Transverse colon (tissue), 4 donors: ENCODE measurements at regions not wholly inside any gene's neighbourhood (a gene's known extent, or its start where the extent isn't known, plus 50 kb on each side); places are given as distances from the start of the nearest gene placed in this dataset.

Source experiments
- POLR2A ChIP-seq: fragments of 450-650 bp; IDR thresholded peaks from one replicate; pipeline ENCODE4 v1.6.1; 2016; ENCODE audit warnings: antibody characterized with exemption, mild to moderate bottlenecking, moderate library complexity
- POLR2AphosphoS5 ChIP-seq, 3 donors: sonication (generic); formaldehyde crosslinking; IDR thresholded peaks; one replicate each; pipeline ENCODE4 v1.6.1; 2016; ENCODE audit warnings: antibody characterized with exemption in 3 of 3
- TF ChIP-seq, protein P1 (sequence below), 5 experiments: fragments of 200-600 bp in 3 of 5; fragments of 450-650 bp in 2 of 5; sonication (generic) in 3 of 5; IDR thresholded peaks; 1 replicate in 2 of 5; 2 replicates in 3 of 5; pipeline ENCODE4 v1.5.1; 2016 to 2017; ENCODE audit warnings: antibody characterized with exemption in 5 of 5, inconsistent platforms in 3 of 5, mild to moderate bottlenecking in 2 of 5, moderate library complexity in 1 of 5

DNA sequence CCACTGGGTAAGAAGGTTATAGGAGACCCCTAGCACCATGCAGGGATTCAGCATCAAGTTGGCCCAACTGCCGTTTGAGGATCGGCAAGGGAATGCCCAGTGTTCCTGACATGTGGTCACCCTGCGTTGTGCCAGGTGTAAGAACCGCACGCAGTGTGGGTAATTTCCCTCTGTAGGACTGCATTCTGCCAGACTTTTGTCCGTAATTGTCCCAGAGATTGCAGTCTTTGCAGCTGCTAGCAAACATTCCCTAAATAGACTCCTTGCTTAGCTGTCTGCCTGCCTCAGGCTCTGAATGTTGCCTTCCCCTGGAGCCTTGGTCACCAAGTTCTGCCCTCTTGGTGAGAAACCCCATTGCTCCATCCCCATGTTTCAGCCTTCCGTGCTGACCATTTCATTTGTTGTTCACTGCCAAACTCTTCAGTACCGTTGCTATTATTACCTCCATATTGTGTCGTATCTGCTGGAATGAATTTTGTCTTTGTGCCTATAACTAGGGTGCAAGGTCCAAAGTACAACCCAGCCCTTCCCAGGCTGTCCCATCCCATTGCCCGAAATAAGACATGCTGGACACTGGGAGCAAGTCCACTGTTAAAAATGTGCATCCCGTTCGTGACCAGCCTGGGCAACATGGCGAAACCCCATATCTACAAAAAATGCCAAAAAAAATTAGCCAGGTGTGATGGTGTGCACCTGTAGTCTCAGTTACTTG, 53.8 kb upstream of the USP9X start:
- TF ChIP-seq POLR2A (no peak), POLR2AphosphoS5 (IDR thresholded peaks at IDR 0.05) (no peak)
- TF ChIP-seq, protein P1, sequence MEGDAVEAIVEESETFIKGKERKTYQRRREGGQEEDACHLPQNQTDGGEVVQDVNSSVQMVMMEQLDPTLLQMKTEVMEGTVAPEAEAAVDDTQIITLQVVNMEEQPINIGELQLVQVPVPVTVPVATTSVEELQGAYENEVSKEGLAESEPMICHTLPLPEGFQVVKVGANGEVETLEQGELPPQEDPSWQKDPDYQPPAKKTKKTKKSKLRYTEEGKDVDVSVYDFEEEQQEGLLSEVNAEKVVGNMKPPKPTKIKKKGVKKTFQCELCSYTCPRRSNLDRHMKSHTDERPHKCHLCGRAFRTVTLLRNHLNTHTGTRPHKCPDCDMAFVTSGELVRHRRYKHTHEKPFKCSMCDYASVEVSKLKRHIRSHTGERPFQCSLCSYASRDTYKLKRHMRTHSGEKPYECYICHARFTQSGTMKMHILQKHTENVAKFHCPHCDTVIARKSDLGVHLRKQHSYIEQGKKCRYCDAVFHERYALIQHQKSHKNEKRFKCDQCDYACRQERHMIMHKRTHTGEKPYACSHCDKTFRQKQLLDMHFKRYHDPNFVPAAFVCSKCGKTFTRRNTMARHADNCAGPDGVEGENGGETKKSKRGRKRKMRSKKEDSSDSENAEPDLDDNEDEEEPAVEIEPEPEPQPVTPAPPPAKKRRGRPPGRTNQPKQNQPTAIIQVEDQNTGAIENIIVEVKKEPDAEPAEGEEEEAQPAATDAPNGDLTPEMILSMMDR (IDR thresholded peaks at IDR 0.05), result no peak
